ENCODE measurements at regions not wholly inside any gene's neighbourhood (a gene's known extent, or its start where the extent isn't known, plus 50 kb on each side); places are given as distances from the start of the nearest gene placed in this dataset.

DNA sequence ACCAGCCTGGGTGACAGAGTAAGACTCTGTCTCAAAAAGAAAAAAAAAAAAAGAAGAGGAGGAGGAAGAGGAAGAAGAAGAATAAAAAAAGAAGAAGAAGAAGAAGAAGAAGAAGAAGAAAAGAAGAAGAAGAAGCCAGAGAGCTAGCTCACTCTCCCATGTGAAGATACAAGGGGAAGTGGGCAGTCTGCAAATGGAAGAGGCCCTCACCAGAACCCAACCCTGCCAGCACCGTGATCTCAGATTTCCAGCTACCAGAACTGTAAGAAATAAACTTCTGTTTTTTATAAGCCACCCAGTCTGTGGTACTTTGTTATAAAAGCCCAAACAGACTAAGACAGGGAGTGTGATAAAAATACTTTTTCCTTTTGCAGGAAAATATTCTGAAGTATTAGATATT, 130.7 kb downstream of the ETNK1 start:
- no peak overlapping the region for H4K91ac ChIP-seq (ENCODE audit: low read length)
- H3K23ac ChIP-seq (ENCODE audit: low read length in 2 of 2): no peak overlapping the region
- H3K4me2 ChIP-seq (ENCODE audit: low read length, poor library complexity, severe bottlenecking): no peak overlapping the region
- H3K4ac ChIP-seq (ENCODE audit: low read depth in 1 of 2, low read length in 2 of 2): no peak overlapping the region
- H3K27ac ChIP-seq (ENCODE audit: low read length, poor library complexity, severe bottlenecking): no peak overlapping the region
- H4K8ac ChIP-seq (ENCODE audit: low read length): no peak overlapping the region
- H3K27me3 ChIP-seq (ENCODE audit: control insufficient read depth in 1 of 2, insufficient read depth in 1 of 2, low read length in 2 of 2): no peaks in the 10 kb centered on the region
- H2BK120ac ChIP-seq (ENCODE audit: low read depth, low read length): no peak overlapping the region
- no peak overlapping the region for H3K9ac ChIP-seq (ENCODE audit: low read length)
- H2AK5ac ChIP-seq (ENCODE audit: low read length, severe bottlenecking): no peak overlapping the region
- no peak overlapping the region for H2AFZ ChIP-seq (ENCODE audit: low read depth, low read length)
- H2BK15ac ChIP-seq (ENCODE audit: low read depth, poor library complexity, severe bottlenecking): no peak overlapping the region
- H2BK5ac ChIP-seq (ENCODE audit: low read depth, low read length, poor library complexity, severe bottlenecking): no peak overlapping the region
- no peak overlapping the region for H3K18ac ChIP-seq (ENCODE audit: low read depth in 1 of 2, low read length in 2 of 2)
- no peak overlapping the region for H3K4me3 ChIP-seq (ENCODE audit: insufficient read depth in 1 of 2, low read depth in 1 of 2, low read length in 2 of 2)
- H3K4me1 ChIP-seq (ENCODE audit: control insufficient read depth, insufficient read depth, low read depth, low read length): no peaks in the 10 kb centered on the region
- no peak overlapping the region for H3K14ac ChIP-seq (ENCODE audit: low read length in 2 of 2)
- H3K36me3 ChIP-seq (ENCODE audit: control insufficient read depth in 1 of 2, insufficient read depth in 2 of 2, low read depth in 1 of 2, low read length in 2 of 2): no peaks in the 10 kb centered on the region
- WGBS: no CpG with 5 or more reads among the region's 1 CpG
- no peaks in the 10 kb centered on the region for H3K9me3 ChIP-seq (ENCODE audit: control insufficient read depth, low read length)
- DNase-seq: no peak
- H2BK12ac ChIP-seq (ENCODE audit: low read length in 2 of 2): no peak overlapping the region
- H3K79me1 ChIP-seq (replicated peaks; ENCODE audit: low read length, poor library complexity, severe bottlenecking): no peaks in the 10 kb centered on the region

DNA sequence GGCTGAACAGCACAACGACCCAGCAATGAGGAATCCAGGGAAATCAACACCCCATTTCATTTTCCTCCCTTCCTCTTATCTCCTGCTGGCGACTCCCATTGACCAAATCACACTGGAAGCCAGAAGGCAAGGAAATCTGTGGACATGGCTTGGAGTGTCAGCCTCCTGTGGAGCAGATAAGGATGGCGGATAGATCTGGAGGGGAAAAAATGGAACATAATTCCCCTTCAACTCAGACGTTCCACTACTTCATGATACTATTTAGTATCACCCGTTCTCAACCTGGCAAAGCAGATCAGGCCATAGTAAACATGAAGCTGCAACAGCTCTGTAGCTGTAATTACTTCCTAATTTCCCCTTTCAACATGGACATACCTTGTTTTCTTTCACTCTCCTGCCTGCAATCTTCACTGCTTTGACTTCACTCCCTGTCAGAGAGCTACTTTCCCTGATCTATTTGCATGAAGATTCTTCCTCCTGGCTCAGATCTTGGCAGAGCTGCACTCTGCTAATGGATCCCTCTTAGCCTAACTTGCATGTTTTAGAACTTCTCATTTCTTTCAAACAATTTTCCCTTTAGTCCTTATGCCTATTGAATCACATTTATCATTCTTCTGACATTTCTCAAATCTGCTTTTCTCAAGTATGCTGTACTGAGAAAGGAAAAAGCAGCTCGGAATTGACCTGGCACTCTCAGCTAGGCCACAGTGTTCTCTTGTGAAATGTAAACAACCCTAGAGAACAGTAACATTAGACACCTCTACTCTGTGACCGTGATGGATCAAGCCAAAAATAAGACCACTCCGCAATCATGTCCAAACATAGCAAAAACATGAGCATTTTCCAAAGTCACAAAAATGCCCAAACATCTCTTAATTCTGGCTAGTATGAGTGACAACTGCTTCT, 135.1 kb downstream of the ETNK1 start:
- H3K27ac ChIP-seq (ENCODE audit: low read length, poor library complexity, severe bottlenecking): no peak overlapping the region
- no peak overlapping the region for H2AK5ac ChIP-seq (ENCODE audit: low read length, severe bottlenecking)
- H2BK12ac ChIP-seq (ENCODE audit: low read length in 2 of 2): peak overlapping the region in 1 of 2 experiments; percentile 5
- H4K91ac ChIP-seq (ENCODE audit: low read length): peak overlapping the region; percentile 72
- H3K4me3 ChIP-seq (ENCODE audit: insufficient read depth in 1 of 2, low read depth in 1 of 2, low read length in 2 of 2): no peak overlapping the region
- H3K18ac ChIP-seq (ENCODE audit: low read depth in 1 of 2, low read length in 2 of 2): peak overlapping the region; percentile 1 to 77
- H3K9ac ChIP-seq (ENCODE audit: low read length): no peak overlapping the region
- no peak overlapping the region for H3K14ac ChIP-seq (ENCODE audit: low read length in 2 of 2)
- no peak overlapping the region for H2AFZ ChIP-seq (ENCODE audit: low read depth, low read length)
- no peaks in the 10 kb centered on the region for H3K9me3 ChIP-seq (ENCODE audit: control insufficient read depth, low read length)
- no peak overlapping the region for H3K23ac ChIP-seq (ENCODE audit: low read length in 2 of 2)
- peak; percentile 32 for DNase-seq
- no peaks in the 10 kb centered on the region for H3K79me1 ChIP-seq (replicated peaks; ENCODE audit: low read length, poor library complexity, severe bottlenecking)
- H2BK120ac ChIP-seq (ENCODE audit: low read depth, low read length): peak overlapping the region; percentile 73
- H3K4ac ChIP-seq (ENCODE audit: low read depth in 1 of 2, low read length in 2 of 2): no peak overlapping the region
- no peak overlapping the region for H3K4me2 ChIP-seq (ENCODE audit: low read length, poor library complexity, severe bottlenecking)
- H4K8ac ChIP-seq (ENCODE audit: low read length): peak overlapping the region; percentile 81
- H2BK5ac ChIP-seq (ENCODE audit: low read depth, low read length, poor library complexity, severe bottlenecking): no peak overlapping the region
- no peak overlapping the region for H2BK15ac ChIP-seq (ENCODE audit: low read depth, poor library complexity, severe bottlenecking)
- H3K27me3 ChIP-seq (ENCODE audit: control insufficient read depth in 1 of 2, insufficient read depth in 1 of 2, low read length in 2 of 2): no peaks in the 10 kb centered on the region
- WGBS: 24% methylated on average over 7 of the region's 8 CpGs
- no peaks in the 10 kb centered on the region for H3K36me3 ChIP-seq (ENCODE audit: control insufficient read depth in 1 of 2, insufficient read depth in 2 of 2, low read depth in 1 of 2, low read length in 2 of 2)
- no peaks in the 10 kb centered on the region for H3K4me1 ChIP-seq (ENCODE audit: control insufficient read depth, insufficient read depth, low read depth, low read length)

DNA sequence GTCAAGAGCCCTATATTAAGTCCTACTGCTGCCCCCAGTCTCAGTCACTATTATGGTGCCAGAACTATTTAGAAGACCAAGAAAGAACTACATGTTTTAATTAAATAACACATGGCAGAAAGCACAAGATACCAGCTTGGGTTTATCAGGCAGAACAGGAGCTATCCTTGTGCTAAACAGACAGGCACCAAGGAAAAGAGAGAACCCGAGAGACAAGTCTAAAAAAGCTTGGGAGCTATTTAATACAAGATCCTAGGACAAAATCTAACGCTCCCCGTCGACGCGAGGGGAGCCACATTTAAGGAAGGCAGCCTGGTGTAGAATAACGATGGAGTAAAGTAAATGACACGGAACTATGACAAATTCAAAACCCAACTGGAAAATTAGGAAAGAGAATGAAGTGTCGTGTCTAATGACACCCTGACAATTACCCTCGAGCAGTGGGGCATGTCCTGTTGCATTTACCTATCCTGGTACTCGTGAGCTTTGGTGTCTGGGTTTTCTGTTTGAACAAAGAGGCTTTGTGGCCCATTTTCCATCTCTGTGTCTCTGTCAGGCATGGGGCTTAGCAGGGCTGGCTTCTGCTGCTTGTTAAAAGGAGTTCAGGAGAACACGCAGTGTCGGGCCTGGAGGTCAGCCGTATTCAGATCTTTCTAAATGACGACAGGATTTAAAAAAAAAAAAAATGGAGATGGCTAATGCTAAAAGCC, 140.6 kb downstream of the ETNK1 start:
- H2BK12ac ChIP-seq (ENCODE audit: low read length in 2 of 2): no peak overlapping the region
- H2BK15ac ChIP-seq (ENCODE audit: low read depth, poor library complexity, severe bottlenecking): no peak overlapping the region
- no peak overlapping the region for H2AFZ ChIP-seq (ENCODE audit: low read depth, low read length)
- H3K4ac ChIP-seq (ENCODE audit: low read depth in 1 of 2, low read length in 2 of 2): no peak overlapping the region
- 87% methylated on average over 13 of the region's 15 CpGs for WGBS
- no peak overlapping the region for H3K9ac ChIP-seq (ENCODE audit: low read length)
- H3K4me2 ChIP-seq (ENCODE audit: low read length, poor library complexity, severe bottlenecking): no peak overlapping the region
- no peaks in the 10 kb centered on the region for H3K27me3 ChIP-seq (ENCODE audit: control insufficient read depth in 1 of 2, insufficient read depth in 1 of 2, low read length in 2 of 2)
- no peaks in the 10 kb centered on the region for H3K9me3 ChIP-seq (ENCODE audit: control insufficient read depth, low read length)
- no peaks in the 10 kb centered on the region for H3K79me1 ChIP-seq (replicated peaks; ENCODE audit: low read length, poor library complexity, severe bottlenecking)
- H4K91ac ChIP-seq (ENCODE audit: low read length): no peak overlapping the region
- no peak overlapping the region for H2AK5ac ChIP-seq (ENCODE audit: low read length, severe bottlenecking)
- H3K36me3 ChIP-seq (ENCODE audit: control insufficient read depth in 1 of 2, insufficient read depth in 2 of 2, low read depth in 1 of 2, low read length in 2 of 2): no peaks in the 10 kb centered on the region
- H2BK5ac ChIP-seq (ENCODE audit: low read depth, low read length, poor library complexity, severe bottlenecking): no peak overlapping the region
- H4K8ac ChIP-seq (ENCODE audit: low read length): no peak overlapping the region
- H3K23ac ChIP-seq (ENCODE audit: low read length in 2 of 2): no peak overlapping the region
- no peak overlapping the region for H3K18ac ChIP-seq (ENCODE audit: low read depth in 1 of 2, low read length in 2 of 2)
- no peak overlapping the region for H2BK120ac ChIP-seq (ENCODE audit: low read depth, low read length)
- DNase-seq: no peak
- H3K14ac ChIP-seq (ENCODE audit: low read length in 2 of 2): peak overlapping the region in 1 of 2 experiments; percentile 47
- no peak overlapping the region for H3K4me3 ChIP-seq (ENCODE audit: insufficient read depth in 1 of 2, low read depth in 1 of 2, low read length in 2 of 2)
- no peaks in the 10 kb centered on the region for H3K4me1 ChIP-seq (ENCODE audit: control insufficient read depth, insufficient read depth, low read depth, low read length)
- H3K27ac ChIP-seq (ENCODE audit: low read length, poor library complexity, severe bottlenecking): no peak overlapping the region

DNA sequence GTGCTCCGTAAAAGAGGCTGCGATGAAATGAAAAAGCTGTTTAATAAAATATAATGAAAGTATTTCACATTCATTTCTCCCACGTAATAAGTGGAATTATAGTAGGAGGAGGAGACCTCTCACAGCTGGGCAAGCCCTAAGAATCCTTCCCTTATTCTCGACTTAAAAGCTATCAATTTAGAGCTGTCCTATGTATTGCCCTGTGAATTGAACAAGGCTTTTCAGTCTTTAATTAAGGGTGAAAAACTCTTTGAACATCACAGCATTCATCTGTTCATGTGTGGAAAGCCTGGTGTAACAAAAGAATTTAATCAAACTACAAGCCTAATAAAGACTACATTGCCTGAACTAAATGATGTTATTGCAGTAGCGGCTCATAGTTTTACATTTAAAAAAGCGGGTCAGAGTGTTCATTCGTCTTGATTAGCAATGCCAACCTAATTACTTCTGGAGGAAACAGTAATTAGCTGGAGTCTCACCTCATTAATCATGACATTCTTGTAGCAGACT, 142.0 kb downstream of the ETNK1 start:
- Histone ChIP-seq H3K36me3 (ENCODE audit: control insufficient read depth in 1 of 2, insufficient read depth in 2 of 2, low read depth in 1 of 2, low read length in 2 of 2) (no peaks in the 10 kb centered on the region), H3K18ac (ENCODE audit: low read depth in 1 of 2, low read length in 2 of 2) (no peak overlapping the region), H2BK120ac (ENCODE audit: low read depth, low read length) (no peak overlapping the region), H2BK5ac (ENCODE audit: low read depth, low read length, poor library complexity, severe bottlenecking) (no peak overlapping the region), H3K79me1 (replicated peaks; ENCODE audit: low read length, poor library complexity, severe bottlenecking) (no peaks in the 10 kb centered on the region), H3K27me3 (ENCODE audit: control insufficient read depth in 1 of 2, insufficient read depth in 1 of 2, low read length in 2 of 2) (no peaks in the 10 kb centered on the region), H2AK5ac (ENCODE audit: low read length, severe bottlenecking) (no peak overlapping the region), H4K91ac (ENCODE audit: low read length) (no peak overlapping the region), H3K4me2 (ENCODE audit: low read length, poor library complexity, severe bottlenecking) (no peak overlapping the region), H4K8ac (ENCODE audit: low read length) (no peak overlapping the region), H2BK12ac (ENCODE audit: low read length in 2 of 2) (no peak overlapping the region), H2AFZ (ENCODE audit: low read depth, low read length) (no peak overlapping the region), H3K4me1 (ENCODE audit: control insufficient read depth, insufficient read depth, low read depth, low read length) (no peaks in the 10 kb centered on the region), H3K9me3 (ENCODE audit: control insufficient read depth, low read length) (no peaks in the 10 kb centered on the region), H3K23ac (ENCODE audit: low read length in 2 of 2) (no peak overlapping the region), H3K4me3 (ENCODE audit: insufficient read depth in 1 of 2, low read depth in 1 of 2, low read length in 2 of 2) (no peak overlapping the region), H3K27ac (ENCODE audit: low read length, poor library complexity, severe bottlenecking) (no peak overlapping the region), H3K4ac (ENCODE audit: low read depth in 1 of 2, low read length in 2 of 2) (no peak overlapping the region), H3K14ac (ENCODE audit: low read length in 2 of 2) (no peak overlapping the region), H3K9ac (ENCODE audit: low read length) (no peak overlapping the region), H2BK15ac (ENCODE audit: low read depth, poor library complexity, severe bottlenecking) (no peak overlapping the region)
- WGBS: 77% methylated on average over 3 of the region's 7 CpGs
- no peak for DNase-seq

Measured in mesenchymal stem cell (in vitro differentiated cells and primary cell).